ENCODE measurements at regions not wholly inside any gene's neighbourhood (a gene's known extent, or its start where the extent isn't known, plus 50 kb on each side); places are given as distances from the start of the nearest gene placed in this dataset.
"Not testable (repeated sequence)": the region's sequence is repeated elsewhere in the genome, so short reads cannot be mapped to it uniquely, and the experiment has no call there.

GRCh38 chr1:103469801-103470200 is 55.7 kb upstream of the RNPC3 start:
- Histone ChIP-seq H3K4me1 (replicated peaks) (no peaks in the 10 kb centered on the region), H3K27me3 (replicated peaks) (no peaks in the 10 kb centered on the region), H3K27ac (no peak overlapping the region), H3K4me3 (no peak overlapping the region), H3K9me3 (replicated peaks) (no peaks in the 10 kb centered on the region), H3K36me3 (no peaks in the 10 kb centered on the region)
- no peak for DNase-seq (ENCODE audit: low read depth in 1 of 2, low spot score in 2 of 2)

DNA sequence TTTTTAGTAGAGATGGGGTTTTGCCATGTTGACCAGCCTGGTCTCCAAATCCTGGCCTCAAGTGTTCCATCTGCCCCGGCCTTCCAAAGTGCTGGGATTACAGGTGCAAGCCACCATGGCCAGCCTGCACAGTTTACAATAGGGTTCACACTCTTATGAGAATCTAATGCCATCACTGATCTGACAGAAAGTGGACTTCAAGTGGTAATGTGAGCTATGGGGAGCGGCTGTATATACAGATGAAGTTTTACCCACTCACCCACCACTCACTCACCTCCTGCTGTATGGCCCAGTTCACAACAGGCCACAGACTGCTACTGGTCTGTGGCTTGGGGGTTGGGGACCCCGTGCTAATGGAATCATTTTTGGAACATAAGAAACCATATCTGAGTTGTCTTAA is 58.4 kb upstream of the RNPC3 start:
- H3K4me3 ChIP-seq = no peak overlapping the region
- H3K27me3 ChIP-seq (replicated peaks) = 0 out of 2 replicates have a peak, but pooled peaks cover 3% of the 10 kb centered on the region
- H3K36me3 ChIP-seq = no peaks in the 10 kb centered on the region
- no peaks in the 10 kb centered on the region for H3K9me3 ChIP-seq (replicated peaks)
- no peak overlapping the region for H3K27ac ChIP-seq
- DNase-seq (ENCODE audit: low read depth in 1 of 2, low spot score in 2 of 2) = no peak
- H3K4me1 ChIP-seq (replicated peaks) = no peaks in the 10 kb centered on the region

DNA sequence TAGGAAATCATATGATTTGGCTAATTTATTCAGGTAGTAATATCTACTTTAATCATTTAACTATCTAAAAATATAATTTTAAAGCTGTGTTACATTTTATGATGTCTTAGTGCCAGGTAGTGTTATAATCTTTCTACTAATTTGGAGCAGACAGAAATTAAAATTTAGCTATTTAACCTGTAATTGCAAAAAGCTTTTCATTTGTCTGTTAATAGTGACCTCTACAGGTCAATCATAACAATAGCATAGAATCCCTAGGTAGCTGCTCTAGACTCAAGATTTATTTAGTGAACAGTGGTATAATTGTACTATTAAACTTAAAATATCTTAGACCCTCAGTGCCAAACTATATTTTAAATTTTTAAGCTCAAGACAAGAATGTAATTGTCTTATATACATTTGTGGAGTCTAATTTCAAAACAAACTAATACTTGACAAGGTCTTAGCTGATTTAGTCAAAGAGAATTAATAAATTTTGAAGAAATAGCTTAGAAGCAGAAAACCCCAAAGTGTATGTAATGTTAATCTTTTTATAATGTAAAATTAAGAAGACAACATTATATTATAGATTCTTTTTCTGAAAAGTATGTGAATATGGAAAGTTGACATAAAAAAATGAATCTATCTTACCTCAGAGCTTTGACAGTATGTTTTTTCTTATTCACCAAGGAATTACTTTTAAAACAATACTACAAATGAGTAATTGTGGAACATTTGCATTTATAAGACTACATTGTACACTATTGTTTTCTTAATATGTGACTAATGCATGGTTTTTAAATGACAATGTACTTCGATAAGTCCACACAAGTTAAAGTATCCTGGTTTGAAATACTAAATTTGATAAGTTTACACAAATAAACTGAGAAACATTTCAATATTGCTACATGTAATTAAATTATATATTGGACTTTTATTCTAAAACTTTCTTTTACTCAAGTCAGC is 64.1 kb upstream of the RNPC3 start:
- DNase-seq (ENCODE audit: low read depth in 1 of 2, low spot score in 2 of 2) = no peak
- Histone ChIP-seq H3K36me3 (no peaks in the 10 kb centered on the region), H3K27me3 (replicated peaks) (0 out of 2 replicates have a peak, but pooled peaks cover 3% of the 10 kb centered on the region), H3K4me3 (no peak overlapping the region), H3K27ac (no peak overlapping the region), H3K9me3 (replicated peaks) (no peaks in the 10 kb centered on the region), H3K4me1 (replicated peaks) (no peaks in the 10 kb centered on the region; the same call in 1 of the 2 replicates)

DNA sequence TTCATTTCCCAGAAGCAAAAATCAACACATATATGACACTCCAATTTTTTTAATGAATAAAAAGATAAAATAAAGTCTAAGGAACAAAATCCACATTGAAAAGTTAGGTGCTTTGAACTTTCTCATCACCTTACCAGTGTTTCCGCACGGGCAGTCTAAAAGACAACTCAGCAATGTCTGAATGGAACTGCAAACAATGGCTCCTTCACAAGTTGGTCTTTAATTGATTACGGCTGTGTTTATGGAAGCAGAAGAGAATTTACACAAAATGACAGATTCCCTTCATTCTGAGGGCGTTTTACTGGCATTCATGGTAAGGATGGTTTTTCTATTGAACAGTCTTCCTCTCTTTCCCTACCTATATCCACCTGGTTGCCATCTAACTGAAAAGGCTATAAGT is 65.0 kb upstream of the RNPC3 start:
- no peaks in the 10 kb centered on the region; the same call in 1 of the 2 replicates for H3K4me1 ChIP-seq (replicated peaks)
- H3K27ac ChIP-seq = no peak overlapping the region
- H3K9me3 ChIP-seq (replicated peaks) = no peaks in the 10 kb centered on the region
- H3K36me3 ChIP-seq = no peaks in the 10 kb centered on the region
- no peak overlapping the region for H3K4me3 ChIP-seq
- 0 out of 2 replicates have a peak, but pooled peaks cover 3% of the 10 kb centered on the region for H3K27me3 ChIP-seq (replicated peaks)
- peak in 1 of 2 experiments; percentile 27 for DNase-seq (ENCODE audit: low read depth in 1 of 2, low spot score in 2 of 2)

DNA sequence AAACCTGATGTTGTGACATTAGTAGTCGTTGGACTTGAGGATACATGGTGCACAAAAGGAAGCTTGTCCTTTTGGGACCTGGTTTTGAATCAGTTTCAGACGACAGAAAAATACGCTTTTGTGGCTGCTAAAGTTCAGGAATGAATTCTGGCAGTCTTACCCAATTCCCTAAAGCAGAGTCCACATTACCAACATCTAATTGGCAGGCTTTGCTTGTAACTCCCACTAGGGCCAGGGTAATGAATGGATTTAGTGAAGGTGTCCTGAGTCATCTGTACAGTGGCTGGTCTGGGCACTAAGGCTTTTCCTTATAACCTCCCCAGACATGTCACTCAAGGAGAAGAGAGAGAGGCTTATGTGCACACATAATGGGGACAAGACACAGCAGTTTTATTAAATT is 66.2 kb upstream of the RNPC3 start:
- H3K27ac ChIP-seq = no peak overlapping the region
- no peaks in the 10 kb centered on the region for H3K27me3 ChIP-seq (replicated peaks)
- H3K36me3 ChIP-seq = no peaks in the 10 kb centered on the region
- no peaks in the 10 kb centered on the region; the same call in 1 of the 2 replicates for H3K4me1 ChIP-seq (replicated peaks)
- H3K4me3 ChIP-seq = no peak overlapping the region
- no peak for DNase-seq (ENCODE audit: low read depth in 1 of 2, low spot score in 2 of 2)
- H3K9me3 ChIP-seq (replicated peaks) = no peaks in the 10 kb centered on the region

DNA sequence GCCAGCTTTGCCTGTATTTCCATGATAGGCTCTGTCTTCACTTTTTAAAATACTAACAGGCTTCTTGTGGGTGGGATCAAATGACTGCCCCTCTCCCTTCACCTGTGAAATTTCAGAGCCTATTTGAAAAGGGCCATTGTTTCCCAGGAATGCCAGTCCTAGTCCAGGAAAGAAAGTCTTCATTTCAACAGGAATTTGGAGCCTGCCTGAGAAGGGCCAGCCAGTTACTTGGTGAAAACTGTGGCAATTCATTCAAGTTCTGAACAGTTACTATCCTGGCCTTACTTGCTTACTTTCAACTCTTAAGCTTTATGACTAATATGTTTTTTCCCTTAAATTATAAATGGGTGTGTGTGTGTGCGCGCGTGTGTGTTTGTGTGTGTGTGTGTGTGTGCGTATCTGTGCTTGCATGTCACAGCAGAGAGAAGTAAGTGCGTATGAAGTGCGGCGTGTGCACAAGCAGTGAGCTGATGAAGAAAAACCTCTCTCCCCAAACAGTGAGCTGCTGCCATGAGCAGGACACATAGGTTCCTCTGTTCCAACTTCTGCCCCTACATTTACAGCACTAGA is 67.5 kb upstream of the RNPC3 start:
- H3K4me1 ChIP-seq (replicated peaks) = no peaks in the 10 kb centered on the region; the same call in 1 of the 2 replicates
- no peak overlapping the region for H3K27ac ChIP-seq
- no peak for DNase-seq (ENCODE audit: low read depth in 1 of 2, low spot score in 2 of 2)
- H3K9me3 ChIP-seq (replicated peaks) = no peaks in the 10 kb centered on the region
- no peaks in the 10 kb centered on the region for H3K36me3 ChIP-seq
- no peak overlapping the region for H3K4me3 ChIP-seq
- no peaks in the 10 kb centered on the region for H3K27me3 ChIP-seq (replicated peaks)

GRCh38 chr1:103448560-103448959 is 76.9 kb upstream of the RNPC3 start:
- H3K27me3 ChIP-seq (replicated peaks) = no peaks in the 10 kb centered on the region
- H3K4me1 ChIP-seq (replicated peaks) = peaks cover 7% of the 10 kb centered on the region; the same call in 1 of the 2 replicates
- DNase-seq (ENCODE audit: low read depth in 1 of 2, low spot score in 2 of 2) = peak in 1 of 2 experiments; percentile 39
- H3K27ac ChIP-seq = no peak overlapping the region
- no peaks in the 10 kb centered on the region for H3K36me3 ChIP-seq
- H3K4me3 ChIP-seq = no peak overlapping the region
- no peaks in the 10 kb centered on the region for H3K9me3 ChIP-seq (replicated peaks)

- Histone ChIP-seq H3K36me3 (no peaks in the 10 kb centered on the region), H3K27ac (no peak overlapping the region), H3K9me3 (replicated peaks) (no peaks in the 10 kb centered on the region), H3K4me3 (no peak overlapping the region), H3K4me1 (replicated peaks) (peaks cover 7% of the 10 kb centered on the region; the same call in 1 of the 2 replicates), H3K27me3 (replicated peaks) (no peaks in the 10 kb centered on the region)
- no peak for DNase-seq (ENCODE audit: low read depth in 1 of 2, low spot score in 2 of 2)
These were observed 78.0 kb upstream of the RNPC3 start for GRCh38 chr1:103447471-103447870.

DNA sequence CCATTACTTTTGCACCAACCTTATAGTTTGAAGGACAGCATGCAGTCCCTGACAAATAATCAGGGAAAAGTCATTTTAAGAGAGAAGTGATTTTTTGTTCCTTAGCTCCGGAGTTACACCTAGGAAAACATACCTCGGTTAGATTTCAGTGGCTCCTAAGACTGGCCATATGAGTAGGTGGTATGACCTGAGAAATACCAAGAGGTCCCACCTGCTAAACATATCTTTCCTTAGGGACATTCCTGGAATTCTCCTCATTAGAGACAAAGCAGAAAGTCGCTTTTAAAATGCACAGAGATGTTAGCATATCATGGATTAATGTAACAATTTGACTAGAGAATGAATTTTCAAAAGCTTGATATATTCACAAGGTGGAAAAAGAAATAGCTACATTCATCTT is 84.2 kb upstream of the RNPC3 start:
- H3K27ac ChIP-seq = no peak overlapping the region
- H3K4me3 ChIP-seq = no peak overlapping the region
- no peaks in the 10 kb centered on the region for H3K36me3 ChIP-seq
- DNase-seq (ENCODE audit: low read depth in 1 of 2, low spot score in 2 of 2) = no peak
- H3K9me3 ChIP-seq (replicated peaks) = no peaks in the 10 kb centered on the region
- no peaks in the 10 kb centered on the region for H3K4me1 ChIP-seq (replicated peaks)
- no peaks in the 10 kb centered on the region for H3K27me3 ChIP-seq (replicated peaks)

- H3K4me3 ChIP-seq; H3K27ac ChIP-seq; H3K4me1 ChIP-seq (replicated peaks); H3K27me3 ChIP-seq (replicated peaks); H3K36me3 ChIP-seq; DNase-seq (ENCODE audit: low read depth in 1 of 2, low spot score in 2 of 2); H3K9me3 ChIP-seq (replicated peaks): not testable (repeated sequence)
These were observed 88.9 kb upstream of the RNPC3 start for GRCh38 chr1:103436568-103437100.

DNA sequence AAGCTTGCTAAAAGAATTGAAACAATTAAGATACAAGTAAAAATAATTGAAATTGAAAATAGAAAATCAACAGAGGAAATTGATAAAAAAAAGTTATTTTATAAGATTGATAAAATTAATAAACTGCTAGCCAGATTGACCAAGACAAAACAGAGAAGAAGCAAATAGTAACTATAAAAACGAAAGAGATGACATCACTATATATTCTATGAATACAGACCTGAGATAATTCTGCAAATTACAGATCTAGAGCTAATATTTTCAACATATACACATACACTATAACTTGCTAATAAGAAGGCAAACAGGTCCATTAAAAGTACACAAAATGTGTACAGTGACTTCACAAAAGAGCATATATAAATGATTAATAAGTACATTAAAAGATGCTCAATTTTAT is 90.1 kb upstream of the RNPC3 start:
- no peaks in the 10 kb centered on the region for H3K9me3 ChIP-seq (replicated peaks)
- no peaks in the 10 kb centered on the region for H3K27me3 ChIP-seq (replicated peaks)
- no peak overlapping the region for H3K4me3 ChIP-seq
- no peaks in the 10 kb centered on the region for H3K36me3 ChIP-seq
- no peaks in the 10 kb centered on the region for H3K4me1 ChIP-seq (replicated peaks)
- DNase-seq (ENCODE audit: low read depth in 1 of 2, low spot score in 2 of 2) = no peak
- no peak overlapping the region for H3K27ac ChIP-seq

- Histone ChIP-seq H3K27ac (no peak overlapping the region), H3K36me3 (no peaks in the 10 kb centered on the region), H3K9me3 (replicated peaks) (no peaks in the 10 kb centered on the region), H3K4me3 (no peak overlapping the region), H3K4me1 (replicated peaks) (no peaks in the 10 kb centered on the region), H3K27me3 (replicated peaks) (no peaks in the 10 kb centered on the region)
- no peak for DNase-seq (ENCODE audit: low read depth in 1 of 2, low spot score in 2 of 2)
These were observed 100.8 kb upstream of the RNPC3 start for GRCh38 chr1:103424650-103425049.

GRCh38 chr1:103416681-103417286 is 108.7 kb upstream of the RNPC3 start:
- no peaks in the 10 kb centered on the region for H3K4me1 ChIP-seq (replicated peaks)
- no peaks in the 10 kb centered on the region for H3K9me3 ChIP-seq (replicated peaks)
- no peak for DNase-seq (ENCODE audit: low read depth in 1 of 2, low spot score in 2 of 2)
- no peaks in the 10 kb centered on the region for H3K27me3 ChIP-seq (replicated peaks)
- no peak overlapping the region for H3K4me3 ChIP-seq
- H3K27ac ChIP-seq = no peak overlapping the region
- H3K36me3 ChIP-seq = no peaks in the 10 kb centered on the region

- no peaks in the 10 kb centered on the region for H3K36me3 ChIP-seq
- H3K4me3 ChIP-seq = no peak overlapping the region
- H3K27ac ChIP-seq = no peak overlapping the region
- no peaks in the 10 kb centered on the region for H3K4me1 ChIP-seq (replicated peaks)
- H3K9me3 ChIP-seq (replicated peaks) = no peaks in the 10 kb centered on the region
- no peaks in the 10 kb centered on the region for H3K27me3 ChIP-seq (replicated peaks)
- DNase-seq (ENCODE audit: low read depth in 1 of 2, low spot score in 2 of 2) = no peak
These were observed 137.6 kb upstream of the RNPC3 start for GRCh38 chr1:103387898-103388297.
